ACC112 (cell line): ENCODE measurements at regions not wholly inside any gene's neighbourhood (a gene's known extent, or its start where the extent isn't known, plus 50 kb on each side); places are given as distances from the start of the nearest gene placed in this dataset.

Source experiments
- H2AFZ ChIP-seq: fragments of 200-600 bp; sonication (generic); one replicate; pipeline ENCODE4 v1.6.0; 2017; ENCODE audit warnings: antibody characterized with exemption, low read length; ENCODE audit not compliant: unreplicated experiment
- H3K27ac ChIP-seq: fragments of 200-600 bp; sonication (generic); 2 replicates; pipeline ENCODE4 v1.5.1; 2014; ENCODE audit warnings: low read depth, mild to moderate bottlenecking, antibody characterized with exemption, low read length, moderate library complexity
- H3K27me3 ChIP-seq: fragments of 200-600 bp; sonication (generic); 2 replicates; pipeline ENCODE4 v1.6.1; 2014; ENCODE audit warnings: mild to moderate bottlenecking, antibody characterized with exemption, low read length, moderate library complexity, mixed read lengths; ENCODE audit not compliant: insufficient read depth
- H3K36me3 ChIP-seq: fragments of 200-600 bp; sonication (generic); 2 replicates; pipeline ENCODE4 v1.6.1; 2016; ENCODE audit warnings: mild to moderate bottlenecking, antibody characterized with exemption, low read length, moderate library complexity, mixed read lengths; ENCODE audit not compliant: insufficient read depth
- H3K4me1 ChIP-seq: fragments of 200-600 bp; sonication (generic); one replicate; pipeline ENCODE4 v1.6.1; 2016; ENCODE audit warnings: low read length, mixed read lengths; ENCODE audit not compliant: insufficient read depth, unreplicated experiment, control insufficient read depth
- H3K4me3 ChIP-seq: fragments of 200-600 bp; sonication (generic); 2 replicates; pipeline ENCODE4 v1.5.1; 2014; ENCODE audit warnings: mild to moderate bottlenecking, low read depth, low read length
- H3K79me2 ChIP-seq: fragments of 200-600 bp; sonication (generic); one replicate; pipeline ENCODE4 v1.6.0; 2016; ENCODE audit warnings: low read length; ENCODE audit not compliant: control insufficient read depth, unreplicated experiment, insufficient read depth

DNA sequence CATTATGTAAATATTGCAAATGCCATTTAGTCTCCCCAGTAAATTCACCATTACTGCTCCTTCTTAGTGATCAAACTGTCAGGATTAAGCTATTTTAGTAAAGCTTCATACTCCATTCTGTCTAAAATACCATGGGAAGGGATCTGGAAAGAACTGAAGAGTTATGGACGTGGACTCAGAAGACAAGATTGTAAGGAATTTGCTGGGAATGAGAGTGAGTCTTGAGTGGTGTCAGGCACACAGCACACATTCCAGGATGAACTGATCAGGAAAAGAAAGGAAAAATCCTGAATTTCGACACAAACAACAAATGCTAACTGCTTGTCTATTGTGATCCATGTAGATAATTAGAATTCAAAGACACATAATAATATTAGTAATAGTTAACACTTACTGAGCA is 311.0 kb downstream of the CENPC start:
- H3K4me3 ChIP-seq = no peak overlapping the region
- H2AFZ ChIP-seq = no peak overlapping the region
- H3K79me2 ChIP-seq = no peaks in the 10 kb centered on the region
- H3K27me3 ChIP-seq = peaks cover 6% of the 10 kb centered on the region
- no peaks in the 10 kb centered on the region for H3K4me1 ChIP-seq
- H3K27ac ChIP-seq = no peak overlapping the region
- no peaks in the 10 kb centered on the region for H3K36me3 ChIP-seq

DNA sequence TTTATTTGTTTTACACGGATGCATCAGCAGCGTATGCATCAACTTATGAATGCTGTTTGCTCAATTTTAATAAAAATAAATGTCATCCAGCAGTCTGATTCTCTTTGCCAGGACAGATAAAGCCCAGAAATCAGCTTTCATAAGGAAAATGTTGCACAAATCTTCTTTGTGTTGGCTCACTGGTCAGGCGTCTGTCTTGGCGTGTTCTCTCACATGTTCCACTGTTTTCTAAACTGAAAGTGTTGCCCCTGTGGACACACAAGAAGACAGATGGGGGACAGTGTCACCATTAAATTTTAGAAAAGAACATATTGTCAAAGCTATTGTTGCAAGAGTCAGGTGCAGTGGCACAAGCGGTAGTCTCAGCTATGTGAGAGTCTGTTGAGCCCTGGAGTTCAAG is 316.2 kb downstream of the CENPC start:
- H2AFZ ChIP-seq = no peak overlapping the region
- H3K27ac ChIP-seq = no peak overlapping the region
- no peaks in the 10 kb centered on the region for H3K36me3 ChIP-seq
- no peaks in the 10 kb centered on the region for H3K4me1 ChIP-seq
- H3K27me3 ChIP-seq = no peaks in the 10 kb centered on the region; the same call in 1 of the 2 replicates
- H3K79me2 ChIP-seq = no peaks in the 10 kb centered on the region
- no peak overlapping the region for H3K4me3 ChIP-seq

DNA sequence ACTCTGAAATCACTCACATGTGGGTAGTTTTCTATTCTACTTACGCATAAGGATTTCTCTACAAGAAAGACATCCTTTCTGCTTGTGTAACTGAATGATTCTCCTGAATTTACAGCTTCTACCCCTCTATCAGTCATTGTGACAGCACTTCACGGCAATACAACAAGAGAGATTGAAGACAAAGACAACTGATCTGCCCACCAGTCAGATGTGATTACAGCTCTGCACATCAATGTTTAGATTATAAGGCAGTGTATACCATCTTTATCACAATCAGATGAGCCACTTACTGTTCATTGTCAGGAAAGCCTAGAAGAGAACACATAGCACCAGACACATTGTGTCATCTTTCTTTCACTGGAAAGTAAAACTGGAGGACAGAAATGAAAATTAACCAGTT is 324.4 kb downstream of the CENPC start:
- Histone ChIP-seq H3K27ac (no peak overlapping the region), H2AFZ (no peak overlapping the region), H3K36me3 (no peaks in the 10 kb centered on the region), H3K4me3 (no peak overlapping the region), H3K27me3 (0 out of 2 replicates have a peak, but pooled peaks cover 2% of the 10 kb centered on the region), H3K79me2 (no peaks in the 10 kb centered on the region), H3K4me1 (no peaks in the 10 kb centered on the region)

DNA sequence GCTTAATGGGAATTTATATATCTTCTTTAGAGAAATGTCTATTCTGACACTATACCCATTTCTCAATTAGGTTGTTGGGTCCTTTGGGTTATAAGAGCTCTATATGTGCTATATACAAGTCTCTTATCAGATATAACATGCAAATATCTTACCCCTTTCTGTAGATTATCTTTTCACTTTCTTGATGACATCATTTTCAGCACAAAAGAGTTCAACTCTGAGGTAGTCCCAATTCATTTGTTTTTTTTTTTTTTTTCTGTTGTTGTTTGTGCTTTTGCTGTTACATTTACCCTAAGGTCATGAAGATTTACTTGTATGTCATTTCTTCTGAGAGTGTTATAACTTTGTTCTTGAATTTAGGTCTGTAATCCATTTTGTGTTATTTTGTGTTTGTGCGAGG is 326.4 kb downstream of the CENPC start:
- no peaks in the 10 kb centered on the region for H3K4me1 ChIP-seq

DNA sequence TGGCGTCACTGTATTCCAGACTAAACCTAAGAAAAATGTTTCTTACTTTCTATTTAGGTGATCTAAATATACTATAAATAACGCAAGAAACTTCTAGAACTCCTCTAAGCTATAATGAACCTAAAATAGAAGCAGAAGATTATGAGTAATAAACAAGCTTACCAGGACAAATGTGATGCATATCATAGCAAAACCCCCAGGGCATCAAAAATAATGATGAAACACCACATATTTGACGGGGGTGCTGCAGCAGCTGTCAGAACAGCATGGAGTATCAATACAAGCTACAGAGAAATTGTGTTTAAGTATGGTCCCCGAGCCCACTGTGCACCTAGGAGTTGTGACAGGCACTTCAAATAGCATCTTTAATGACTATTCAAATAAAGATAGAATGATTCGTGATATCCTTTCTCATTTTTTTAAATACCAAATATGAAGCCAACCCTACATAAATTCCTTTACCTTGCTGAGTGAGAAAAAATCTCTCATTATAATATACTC is 337.3 kb downstream of the CENPC start:
- H3K4me3 ChIP-seq = no peak overlapping the region
- H3K36me3 ChIP-seq = no peaks in the 10 kb centered on the region
- no peak overlapping the region for H2AFZ ChIP-seq
- H3K27me3 ChIP-seq = no peaks in the 10 kb centered on the region; the same call in 1 of the 2 replicates
- no peaks in the 10 kb centered on the region for H3K79me2 ChIP-seq
- no peak overlapping the region for H3K27ac ChIP-seq
- H3K4me1 ChIP-seq = no peaks in the 10 kb centered on the region

More for the DNA sequence above, 326.4 kb downstream of the CENPC start:
- no peak overlapping the region for H3K4me3 ChIP-seq
- 0 out of 2 replicates have a peak, but pooled peaks cover 2% of the 10 kb centered on the region for H3K27me3 ChIP-seq
- no peaks in the 10 kb centered on the region for H3K36me3 ChIP-seq
- H2AFZ ChIP-seq = no peak overlapping the region
- no peaks in the 10 kb centered on the region for H3K79me2 ChIP-seq
- no peak overlapping the region for H3K27ac ChIP-seq

DNA sequence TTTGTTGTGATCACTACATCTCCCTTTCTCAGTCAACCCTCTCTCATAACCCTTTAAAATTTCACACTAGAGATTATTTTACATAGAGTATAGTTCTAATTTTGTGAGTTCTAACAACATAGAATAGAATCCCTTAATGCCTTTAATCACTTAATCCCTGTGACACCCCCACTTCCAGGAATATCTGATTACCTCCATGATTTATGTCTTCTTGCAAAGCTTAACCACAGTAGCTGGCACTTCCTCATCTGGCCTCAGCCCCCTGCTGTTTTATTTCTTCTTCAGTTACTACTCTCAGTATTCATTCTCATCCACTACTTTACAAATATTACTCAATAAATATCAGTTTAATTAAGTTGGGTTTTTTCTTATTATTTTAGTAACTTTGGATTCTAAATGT is 340.9 kb downstream of the CENPC start:
- Histone ChIP-seq H3K27me3 (no peaks in the 10 kb centered on the region; the same call in 1 of the 2 replicates), H2AFZ (no peak overlapping the region), H3K27ac (no peak overlapping the region), H3K4me3 (no peak overlapping the region), H3K4me1 (no peaks in the 10 kb centered on the region), H3K36me3 (no peaks in the 10 kb centered on the region), H3K79me2 (no peaks in the 10 kb centered on the region)

DNA sequence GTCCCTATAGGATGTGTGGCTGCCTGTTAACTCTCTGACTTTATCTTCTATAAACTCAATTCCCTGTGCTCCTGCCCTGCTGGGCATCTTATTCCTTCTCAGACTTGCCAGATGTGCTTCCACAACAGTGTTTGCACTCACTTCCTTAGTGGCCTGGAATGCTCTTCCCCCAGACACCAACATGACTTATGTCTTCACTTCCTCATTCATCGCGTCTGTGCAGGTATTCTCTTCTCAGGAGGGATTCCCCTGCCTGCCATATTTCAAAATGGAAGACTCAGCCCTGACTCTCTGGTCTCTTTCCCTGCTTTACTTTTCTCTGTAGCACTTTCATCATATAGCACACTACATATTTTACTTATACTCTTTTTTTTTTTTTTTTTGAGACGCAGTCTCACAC is 344.0 kb downstream of the CENPC start:
- H3K4me3 ChIP-seq = no peak overlapping the region
- H3K79me2 ChIP-seq = no peaks in the 10 kb centered on the region
- no peaks in the 10 kb centered on the region for H3K36me3 ChIP-seq
- H3K27ac ChIP-seq = no peak overlapping the region
- no peaks in the 10 kb centered on the region for H3K27me3 ChIP-seq
- H3K4me1 ChIP-seq = no peaks in the 10 kb centered on the region
- H2AFZ ChIP-seq = no peak overlapping the region

DNA sequence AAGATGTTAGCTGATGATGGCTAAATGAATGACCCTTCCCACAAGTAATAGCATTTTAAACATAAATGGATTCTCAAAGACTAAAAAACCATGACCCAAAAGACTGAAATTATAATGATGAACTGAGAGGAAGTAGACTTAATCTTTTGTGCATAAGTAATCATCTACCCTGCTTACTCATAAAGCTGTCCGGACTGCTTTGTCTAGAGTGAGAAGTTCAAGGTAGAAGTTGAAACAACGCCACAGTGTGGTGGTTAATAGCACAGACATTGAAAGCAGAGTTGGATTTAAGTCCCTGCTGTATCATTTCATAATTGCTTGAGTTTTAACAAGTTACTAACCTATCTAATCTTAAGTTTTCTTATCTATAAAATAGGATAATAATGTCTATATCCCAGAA is 346.6 kb downstream of the CENPC start:
- H3K4me3 ChIP-seq = no peak overlapping the region
- H3K79me2 ChIP-seq = no peaks in the 10 kb centered on the region
- no peak overlapping the region for H3K27ac ChIP-seq
- no peaks in the 10 kb centered on the region for H3K36me3 ChIP-seq
- H2AFZ ChIP-seq = no peak overlapping the region
- H3K27me3 ChIP-seq = no peaks in the 10 kb centered on the region; the same call in 1 of the 2 replicates
- H3K4me1 ChIP-seq = no peaks in the 10 kb centered on the region

DNA sequence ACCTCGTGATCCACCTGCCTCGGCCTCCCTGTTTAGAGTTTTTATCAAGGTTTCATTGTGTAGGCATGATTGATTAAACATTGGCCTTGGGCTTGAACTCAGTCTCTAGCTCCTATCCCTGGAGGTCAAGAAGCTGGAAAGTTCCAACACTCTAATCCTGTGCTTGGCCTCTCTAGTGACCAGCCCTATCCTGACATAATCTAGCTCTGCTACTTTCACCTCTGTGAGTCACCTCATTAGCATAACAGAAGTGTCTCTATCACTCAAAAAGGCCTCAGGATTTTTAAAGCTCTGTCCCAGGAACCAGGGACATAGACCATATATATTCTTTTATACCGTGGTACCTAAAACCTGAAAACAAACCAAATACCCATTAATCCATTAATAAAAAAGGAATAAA is 377.5 kb downstream of the CENPC start:
- H3K27ac ChIP-seq = no peak overlapping the region
- no peak overlapping the region for H3K4me3 ChIP-seq
- no peaks in the 10 kb centered on the region for H3K27me3 ChIP-seq
- no peak overlapping the region for H2AFZ ChIP-seq
- no peaks in the 10 kb centered on the region for H3K4me1 ChIP-seq
- H3K79me2 ChIP-seq = no peaks in the 10 kb centered on the region
- H3K36me3 ChIP-seq = no peaks in the 10 kb centered on the region

DNA sequence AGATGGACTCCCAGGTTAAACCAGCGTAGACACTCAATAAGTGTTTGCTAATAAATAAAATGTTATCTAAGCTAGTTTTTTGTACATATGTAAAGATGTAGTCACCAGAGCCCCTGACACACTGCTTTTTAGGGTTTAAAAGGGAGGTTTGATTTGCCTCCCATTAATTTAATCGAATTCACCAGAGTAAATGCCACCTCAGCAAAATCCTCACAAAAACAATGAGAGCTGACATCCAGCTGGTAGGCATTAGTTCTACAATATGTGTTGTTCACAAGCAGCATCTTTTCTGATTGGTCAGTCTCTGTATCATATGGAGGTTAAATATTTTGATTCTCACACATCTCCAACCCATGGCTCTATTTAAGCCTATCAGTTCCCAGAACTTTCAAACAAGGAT is 382.6 kb downstream of the CENPC start:
- H3K4me1 ChIP-seq = no peaks in the 10 kb centered on the region
- H3K36me3 ChIP-seq = no peaks in the 10 kb centered on the region
- no peak overlapping the region for H3K4me3 ChIP-seq
- H3K27ac ChIP-seq = no peak overlapping the region
- H3K79me2 ChIP-seq = no peaks in the 10 kb centered on the region
- H3K27me3 ChIP-seq = no peaks in the 10 kb centered on the region
- H2AFZ ChIP-seq = no peak overlapping the region

DNA sequence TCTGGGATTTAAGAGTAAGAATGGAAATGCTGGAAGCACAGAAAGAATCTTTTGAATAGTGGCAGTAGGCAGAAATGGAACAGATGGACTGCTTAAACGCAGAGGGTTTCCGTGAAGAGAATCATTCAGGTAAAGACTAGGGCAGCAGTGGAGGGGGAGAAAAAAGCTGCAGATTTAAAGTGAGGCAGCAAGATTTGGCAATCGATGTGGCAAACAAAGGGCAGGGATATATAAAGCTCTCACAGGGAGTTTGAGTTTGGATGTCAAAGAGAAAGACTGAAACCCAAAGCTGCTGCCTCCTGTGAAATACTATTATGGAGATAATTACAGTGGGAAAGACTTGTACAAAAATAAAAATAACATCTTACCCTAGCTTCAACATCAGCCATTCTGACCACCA is 384.0 kb downstream of the CENPC start:
- H3K27me3 ChIP-seq = no peaks in the 10 kb centered on the region
- no peaks in the 10 kb centered on the region for H3K36me3 ChIP-seq
- H3K27ac ChIP-seq = no peak overlapping the region
- H3K79me2 ChIP-seq = no peaks in the 10 kb centered on the region
- H2AFZ ChIP-seq = no peak overlapping the region
- no peak overlapping the region for H3K4me3 ChIP-seq
- H3K4me1 ChIP-seq = no peaks in the 10 kb centered on the region
